ENCODE measurements at regions not wholly inside any gene's neighbourhood (a gene's known extent, or its start where the extent isn't known, plus 50 kb on each side); places are given as distances from the start of the nearest gene placed in this dataset.
"Not testable (repeated sequence)": the region's sequence is repeated elsewhere in the genome, so short reads cannot be mapped to it uniquely, and the experiment has no call there.

DNA sequence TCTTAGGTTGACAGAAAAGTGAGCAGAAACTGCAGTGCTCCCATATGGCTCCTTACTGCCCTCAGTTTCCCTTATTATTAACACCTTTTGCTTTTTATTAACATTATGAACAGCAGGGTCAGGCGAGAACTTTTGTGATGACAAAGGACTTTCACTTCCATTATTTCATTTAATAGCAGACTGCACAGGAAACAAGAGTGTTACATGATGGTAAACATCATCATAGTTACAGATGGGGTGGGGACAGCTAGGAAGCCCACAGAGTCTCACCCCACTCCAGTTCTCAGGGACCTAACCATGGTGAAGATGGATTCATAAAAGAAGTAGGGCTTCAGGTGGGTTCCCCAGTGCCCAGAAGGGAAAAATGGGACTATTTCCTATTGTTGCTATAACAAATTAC, 110.1 kb upstream of the PELI2 start:
- FAIRE-seq (no peak), DNase-seq (ENCODE audit: insufficient read length, low spot score) (no peak)

DNA sequence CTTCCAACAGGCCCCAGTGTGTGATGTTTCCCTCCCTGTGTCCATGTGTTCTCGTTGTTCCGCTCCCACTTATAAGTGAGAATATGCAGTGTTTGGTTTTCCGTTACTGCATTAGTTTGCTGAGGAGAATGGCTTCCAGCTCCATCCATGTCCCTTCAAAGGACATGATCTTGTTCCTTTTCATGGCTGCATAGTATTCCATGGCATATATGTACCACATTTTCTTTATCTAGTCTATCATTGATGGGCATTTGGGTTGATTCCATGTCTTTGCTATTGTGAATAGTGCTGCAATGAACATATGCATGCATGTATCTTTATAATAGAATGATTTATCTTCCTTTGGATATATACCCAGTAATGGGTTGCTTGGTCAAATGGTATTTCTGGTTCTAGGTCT, 109.5 kb upstream of the PELI2 start:
- not testable (repeated sequence) for FAIRE-seq; DNase-seq (ENCODE audit: insufficient read length, low spot score)

DNA sequence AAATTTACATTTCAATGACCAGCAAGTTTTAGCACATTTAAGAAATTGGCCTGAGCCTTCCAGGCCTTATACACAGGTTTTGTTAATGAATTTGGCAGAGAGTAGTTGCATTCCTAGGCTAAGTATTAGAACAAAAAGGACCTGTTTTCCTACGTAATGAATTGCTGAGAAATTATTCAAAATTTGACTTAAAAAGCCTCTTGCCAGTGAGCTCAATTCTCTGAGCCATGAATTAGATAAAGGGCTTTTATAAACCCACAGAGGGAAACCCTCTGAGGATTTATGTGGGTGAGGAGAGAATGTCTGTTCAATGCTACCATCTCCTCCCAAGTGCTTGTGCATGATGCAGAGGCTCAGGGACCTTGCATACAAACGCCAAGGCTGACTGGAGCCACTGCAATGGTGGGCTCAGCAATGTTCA, 94.5 kb upstream of the PELI2 start:
- DNase-seq (ENCODE audit: insufficient read length, low spot score), result no peak
- no peak for FAIRE-seq

DNA sequence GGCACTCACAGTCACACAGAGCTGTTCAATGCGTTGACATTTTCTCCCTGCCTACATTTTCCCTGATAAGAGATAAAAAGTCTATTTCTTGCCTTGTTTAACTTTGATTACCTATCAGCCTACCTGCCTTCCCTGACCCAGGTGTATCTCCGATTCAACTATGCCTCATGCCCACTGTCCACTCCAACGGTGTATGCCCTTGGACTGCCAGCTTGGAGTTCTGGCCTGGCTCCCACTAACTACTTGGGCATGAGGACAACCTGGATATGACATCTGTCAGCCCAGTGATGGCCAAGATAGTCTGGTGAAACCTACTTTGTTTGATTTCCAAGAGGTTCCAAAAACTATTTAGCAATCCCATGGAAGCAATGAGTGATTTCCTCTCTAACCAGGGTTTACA, 93.0 kb upstream of the PELI2 start:
- FAIRE-seq, result no peak
- DNase-seq (ENCODE audit: insufficient read length, low spot score), result no peak

DNA sequence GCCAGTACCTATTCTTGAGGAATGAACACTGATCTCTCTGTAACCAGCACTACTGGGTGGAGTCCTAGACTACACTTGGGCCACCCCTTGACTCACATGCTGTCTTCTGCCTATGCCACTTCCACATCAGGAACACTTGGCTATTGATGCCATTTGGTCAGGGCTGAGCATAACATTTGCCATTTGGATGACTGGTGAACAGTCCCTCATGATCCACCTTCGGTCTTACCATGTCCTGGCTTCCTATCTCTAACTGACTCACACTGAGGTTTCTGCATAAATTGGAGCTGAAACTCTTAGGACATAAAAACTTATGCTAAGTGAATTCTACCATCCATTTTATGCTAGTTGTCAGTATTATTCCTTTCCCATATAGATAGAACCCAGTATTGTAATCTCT, 91.7 kb upstream of the PELI2 start:
- no peak for DNase-seq (ENCODE audit: insufficient read length, low spot score)
- FAIRE-seq, result no peak

DNA sequence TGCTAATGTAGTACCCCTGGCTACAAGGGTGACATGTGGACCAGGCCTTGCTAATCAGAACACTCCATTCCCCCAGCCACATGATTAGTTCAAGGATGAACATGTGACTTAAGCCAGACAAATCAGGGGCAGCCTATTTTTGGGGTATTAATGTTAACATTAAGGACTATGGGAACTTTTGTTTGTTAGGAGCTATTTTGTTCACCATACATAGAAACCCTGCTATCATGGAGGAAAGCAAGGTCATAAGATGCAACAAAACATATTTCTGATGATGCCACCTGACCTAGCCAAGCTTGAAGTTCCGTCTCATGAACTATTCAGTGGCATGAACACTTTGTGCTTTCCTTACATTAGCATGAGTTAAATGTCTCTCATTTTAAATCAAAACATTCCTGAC, 90.8 kb upstream of the PELI2 start:
- no peak for FAIRE-seq
- no peak for DNase-seq (ENCODE audit: insufficient read length, low spot score)

DNA sequence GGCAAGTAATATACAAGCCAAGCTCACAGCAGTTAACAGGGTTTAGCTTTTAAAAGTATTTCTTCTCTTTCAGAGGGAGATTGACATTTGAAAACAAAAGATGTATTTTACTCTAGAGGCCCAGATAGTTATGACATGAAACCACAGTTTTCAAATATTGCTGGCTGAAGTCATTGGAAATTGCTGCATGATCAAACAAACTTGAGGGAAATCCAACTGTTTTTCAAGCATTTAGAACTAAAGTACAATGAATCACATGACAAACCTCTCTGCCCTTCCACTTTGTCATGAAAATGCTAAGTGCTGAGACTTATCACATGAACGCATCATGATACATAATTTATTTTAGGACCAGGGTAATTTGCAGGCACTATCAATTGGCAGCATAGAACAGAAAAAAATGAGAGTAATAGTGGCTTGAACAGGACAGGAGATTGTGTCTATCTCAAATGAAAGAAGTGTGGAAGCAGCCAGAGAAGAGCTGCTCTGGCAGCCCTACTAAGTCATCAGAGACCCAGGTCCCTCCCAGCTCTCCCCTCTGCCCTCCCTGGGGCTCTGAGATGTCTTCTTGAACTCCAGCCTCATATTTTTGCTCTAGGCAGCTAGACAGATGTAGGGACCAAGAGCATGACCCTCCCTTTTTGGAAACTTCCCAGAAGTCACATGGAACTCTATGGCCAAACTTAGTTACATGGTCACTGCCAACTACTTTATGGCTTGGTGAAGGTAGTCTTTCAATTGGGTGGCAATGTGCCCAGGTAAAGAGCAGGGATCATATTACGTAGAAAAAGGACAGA, 90.1 kb upstream of the PELI2 start:
- DNase-seq (ENCODE audit: insufficient read length, low spot score), result no peak
- no peak for FAIRE-seq

DNA sequence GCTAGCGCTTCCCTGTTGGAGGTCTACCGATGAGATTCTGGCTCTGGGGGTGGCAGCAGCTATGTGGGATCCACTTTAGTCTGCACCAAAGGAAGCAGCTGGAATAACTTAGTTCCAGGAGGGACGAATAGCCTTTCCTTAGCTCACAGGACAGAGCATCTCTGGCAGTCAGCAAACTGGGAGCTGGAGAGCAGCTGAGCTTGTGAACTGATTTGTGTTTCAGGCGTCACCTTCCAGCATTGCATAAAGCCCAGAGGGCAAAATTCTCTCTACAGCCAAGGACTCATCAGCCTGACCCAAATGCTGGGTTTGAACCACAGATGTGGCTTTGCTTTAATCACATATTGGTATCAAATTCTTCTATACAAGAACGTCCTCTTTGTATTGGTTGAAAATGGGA, 81.9 kb upstream of the PELI2 start:
- FAIRE-seq, result no peak
- no peak for DNase-seq (ENCODE audit: insufficient read length, low spot score)

DNA sequence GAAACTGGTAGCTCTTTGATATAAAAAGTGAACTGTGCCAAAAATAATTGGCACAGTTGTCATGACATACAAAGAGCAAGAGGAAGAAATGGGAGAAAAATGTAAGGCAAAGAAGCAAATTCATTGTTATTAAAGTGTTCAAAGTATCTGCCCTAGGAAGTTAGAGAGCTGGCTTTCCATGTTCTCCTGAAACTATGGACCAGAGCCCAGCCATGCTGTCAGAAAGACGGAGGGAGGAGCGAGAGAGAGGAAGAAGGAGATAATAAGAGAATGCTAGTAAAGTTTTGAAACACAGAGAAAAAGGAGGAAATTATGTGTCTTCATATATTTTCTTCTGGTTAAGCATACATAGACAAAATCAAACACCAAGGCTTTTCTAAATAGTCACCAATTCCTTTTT, 78.1 kb upstream of the PELI2 start:
- no peak for FAIRE-seq

DNA sequence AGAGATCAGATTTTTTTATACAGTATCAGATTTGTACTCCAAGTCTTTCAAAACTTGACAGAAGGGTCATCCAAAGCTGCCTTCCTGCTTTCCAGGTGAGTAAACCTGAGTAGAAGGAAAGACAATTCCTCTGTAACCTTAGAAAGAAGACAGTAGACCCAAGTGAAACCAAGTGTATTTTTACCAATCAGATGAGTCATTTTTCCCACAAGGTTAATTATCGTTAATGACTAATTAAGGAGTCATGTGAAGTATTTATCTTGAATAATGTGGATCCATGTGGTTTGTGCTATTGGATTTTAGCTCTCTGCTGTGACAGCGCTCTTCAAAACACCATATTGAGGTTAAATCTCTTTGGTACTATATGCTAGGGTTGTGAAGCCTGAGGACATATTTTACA, 74.0 kb upstream of the PELI2 start:
- FAIRE-seq (no peak), DNase-seq (ENCODE audit: insufficient read length, low spot score) (no peak)

More for the DNA sequence above, 78.1 kb upstream of the PELI2 start:
- DNase-seq (ENCODE audit: insufficient read length, low spot score), result no peak

DNA sequence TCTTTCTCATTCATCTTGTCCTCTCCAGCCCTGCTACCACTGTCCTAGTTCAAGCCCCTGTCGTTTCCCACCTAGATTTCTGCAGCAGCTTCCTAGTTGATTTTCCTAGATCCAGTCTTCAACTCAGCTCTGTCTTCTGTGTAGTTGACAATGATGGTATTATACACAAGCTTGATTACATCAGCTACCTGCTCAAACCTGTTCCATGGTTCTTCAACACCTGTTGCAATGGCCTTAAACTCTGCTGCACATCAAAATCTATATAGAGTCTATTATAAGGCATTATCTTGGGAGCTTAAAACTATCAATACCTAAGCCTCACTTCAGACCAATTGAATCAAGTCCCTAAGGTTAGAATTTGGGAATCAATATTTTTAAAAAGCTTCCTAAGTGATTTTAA, 71.7 kb upstream of the PELI2 start:
- FAIRE-seq (no peak), DNase-seq (ENCODE audit: insufficient read length, low spot score) (no peak)

DNA sequence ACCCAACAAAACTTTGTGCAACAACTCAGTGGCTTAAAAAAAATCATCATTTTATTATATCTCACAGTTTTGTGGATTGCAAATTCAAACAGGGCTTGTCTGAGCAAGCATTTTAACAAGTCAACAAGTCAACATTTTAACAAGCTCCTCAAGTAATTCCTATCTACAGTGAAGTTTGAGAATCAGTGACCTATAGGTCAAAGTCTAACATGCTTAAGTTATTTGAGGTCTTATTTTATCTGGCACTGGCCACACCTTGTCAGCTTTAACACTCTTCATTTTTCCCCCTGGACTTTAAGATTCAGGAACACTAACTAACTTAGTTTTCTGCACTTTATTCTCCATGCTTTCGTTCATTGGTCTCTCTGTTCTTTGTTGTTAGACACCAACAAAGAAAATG, 71.2 kb upstream of the PELI2 start:
- DNase-seq (ENCODE audit: insufficient read length, low spot score) (no peak), FAIRE-seq (no peak)

DNA sequence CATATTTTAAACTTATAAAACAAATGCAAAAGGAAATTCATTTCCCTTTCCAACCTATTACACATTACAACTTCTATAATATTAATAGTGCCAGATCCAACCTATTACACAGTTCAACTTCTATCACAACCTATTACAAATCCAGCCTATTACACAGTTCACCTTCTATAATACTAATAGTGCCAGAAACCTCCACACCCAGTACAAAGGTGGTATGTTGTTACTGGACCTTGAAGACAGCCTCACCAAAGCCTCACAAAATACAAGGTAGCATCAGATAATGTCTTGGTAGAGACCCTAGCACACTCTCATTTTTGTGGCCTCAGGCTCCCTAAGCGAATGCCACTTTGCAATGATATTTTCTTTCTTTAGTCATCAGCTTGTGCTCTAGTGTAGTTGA, 68.7 kb upstream of the PELI2 start:
- DNase-seq (ENCODE audit: insufficient read length, low spot score) (no peak), FAIRE-seq (no peak)

DNA sequence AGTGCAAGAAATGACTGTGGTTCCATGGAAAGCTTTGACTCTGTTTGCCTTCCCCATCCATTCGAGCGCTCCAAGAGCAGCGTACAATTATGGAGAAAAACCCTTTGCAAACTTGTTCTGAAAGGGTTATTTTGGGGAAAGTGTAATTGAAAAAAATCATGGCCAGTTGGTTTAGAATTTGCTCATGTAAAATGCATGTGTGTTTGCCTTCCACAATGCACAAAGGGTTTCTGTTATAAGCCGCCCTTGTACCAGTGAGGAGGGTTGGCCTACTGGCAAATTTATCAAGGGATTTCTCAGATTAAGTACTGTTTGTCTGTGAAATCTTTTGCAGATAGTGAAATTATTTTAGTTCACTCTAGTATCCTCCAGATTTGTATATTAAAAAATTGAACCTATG, 62.7 kb upstream of the PELI2 start:
- no peak for FAIRE-seq

DNA sequence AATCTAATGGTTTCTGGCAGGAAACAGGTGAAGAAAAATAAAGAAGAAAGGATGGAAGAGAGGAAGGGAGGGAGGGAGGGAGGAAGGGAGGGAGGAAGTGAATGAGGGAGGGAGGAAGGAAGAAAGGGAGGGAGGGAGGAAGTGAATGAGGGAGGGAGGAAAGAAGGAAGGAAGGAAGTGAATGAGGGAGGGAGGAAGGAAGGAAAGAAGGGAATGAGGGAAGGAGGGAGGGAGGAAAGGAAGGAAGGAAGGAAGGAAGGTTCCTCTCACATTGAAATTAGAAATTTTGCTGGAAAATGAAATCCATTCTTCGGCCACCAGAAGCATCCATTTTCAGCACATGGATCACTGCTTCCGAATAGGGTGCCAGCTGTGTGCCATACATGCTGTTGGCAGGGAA, 62.2 kb upstream of the PELI2 start:
- DNase-seq (ENCODE audit: insufficient read length, low spot score) (no peak), FAIRE-seq (no peak)

More for the DNA sequence above, 62.7 kb upstream of the PELI2 start:
- DNase-seq (ENCODE audit: insufficient read length, low spot score), result no peak

DNA sequence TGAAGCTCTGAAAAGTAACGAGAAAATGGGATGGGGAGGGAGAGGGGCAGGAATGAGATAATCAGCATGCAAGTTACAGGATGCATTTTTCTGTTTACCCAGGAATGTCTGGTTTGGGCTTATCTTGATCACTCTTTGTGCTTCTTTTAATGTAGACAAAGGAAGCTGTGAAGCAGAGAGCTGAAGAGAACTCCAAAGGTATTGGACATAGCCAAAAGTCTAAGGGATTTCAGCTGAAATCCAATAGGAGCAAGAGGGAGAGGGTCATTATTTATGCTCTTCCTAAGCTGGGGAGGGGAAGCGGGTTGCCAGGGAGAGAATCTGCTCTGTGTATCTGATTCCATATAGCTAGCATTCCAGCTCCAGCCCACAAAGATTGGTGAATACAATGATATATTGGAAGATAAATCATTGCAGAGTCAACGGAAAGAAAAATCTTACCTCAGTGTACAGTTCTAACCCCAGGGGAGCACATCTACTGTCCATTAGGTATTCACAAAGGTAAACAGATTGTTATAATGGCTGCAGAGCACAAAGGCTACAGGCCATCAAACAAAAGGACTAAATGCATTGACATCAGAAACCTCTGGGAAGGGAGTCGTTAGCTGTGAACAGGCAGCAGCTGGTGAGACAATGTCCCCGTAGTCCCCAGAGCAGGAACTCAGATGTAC, 61.0 kb upstream of the PELI2 start:
- DNase-seq (ENCODE audit: insufficient read length, low spot score) (no peak), FAIRE-seq (no peak)

DNA sequence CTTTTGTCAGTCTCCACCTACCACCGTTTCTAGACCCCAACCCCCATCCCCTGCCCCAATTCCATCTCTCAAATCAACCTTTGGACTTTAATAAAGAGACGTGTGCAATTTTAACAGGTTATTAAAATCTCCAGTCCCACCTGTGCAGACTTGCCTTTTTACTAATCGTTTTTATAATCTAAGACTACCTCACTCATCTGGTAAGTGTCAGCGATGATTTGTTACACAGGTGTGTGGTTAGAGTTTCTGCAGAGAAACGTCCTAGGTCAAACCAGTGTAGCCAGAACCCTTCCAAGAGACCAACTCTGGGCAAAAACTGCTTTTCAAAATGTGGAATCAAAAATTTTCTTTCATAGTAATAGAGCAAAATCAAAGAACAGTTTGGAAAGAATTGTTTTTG, 60.4 kb upstream of the PELI2 start:
- FAIRE-seq, result no peak

DNA sequence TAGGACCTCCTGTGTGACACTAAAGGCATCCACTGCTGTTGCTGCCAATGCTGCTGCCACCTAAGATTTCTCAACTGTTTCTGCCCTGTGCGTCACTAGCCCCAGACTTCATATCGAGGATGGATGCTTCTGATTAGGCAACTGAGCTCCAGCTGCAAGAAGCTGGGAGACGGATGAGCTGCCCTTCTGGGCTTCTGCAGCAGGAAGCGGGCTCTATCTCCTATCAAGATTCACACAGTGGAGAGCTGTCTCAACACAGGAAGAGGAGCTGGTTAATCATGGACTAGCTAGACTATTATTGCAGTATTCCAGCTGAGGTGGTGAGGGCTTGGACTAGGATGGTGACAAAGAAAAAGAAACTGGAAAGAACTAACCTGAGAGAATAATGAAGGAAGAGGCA, 59.2 kb upstream of the PELI2 start:
- DNase-seq (ENCODE audit: insufficient read length, low spot score) (no peak), FAIRE-seq (no peak)

More for the DNA sequence above, 60.4 kb upstream of the PELI2 start:
- no peak for DNase-seq (ENCODE audit: insufficient read length, low spot score)

DNA sequence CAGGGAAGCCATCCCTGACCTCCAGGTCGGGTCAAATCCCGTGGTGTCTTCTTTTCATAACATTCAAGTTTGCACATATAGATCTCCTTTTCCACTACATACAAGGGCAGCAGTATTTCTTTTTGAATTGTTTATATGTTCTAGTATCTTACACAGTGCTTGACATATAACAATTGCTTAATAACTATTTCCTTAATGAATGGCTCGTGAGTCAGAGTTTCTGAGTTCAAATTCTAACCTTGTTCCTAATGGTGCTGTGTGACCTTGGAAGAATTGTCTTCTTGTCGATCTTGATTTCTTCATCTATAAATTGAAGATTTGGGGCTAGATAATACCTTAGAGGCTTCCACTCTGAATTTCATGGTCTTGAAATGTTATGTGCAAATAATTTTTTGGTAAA, 57.2 kb upstream of the PELI2 start:
- no peak for FAIRE-seq
- DNase-seq (ENCODE audit: insufficient read length, low spot score), result no peak

DNA sequence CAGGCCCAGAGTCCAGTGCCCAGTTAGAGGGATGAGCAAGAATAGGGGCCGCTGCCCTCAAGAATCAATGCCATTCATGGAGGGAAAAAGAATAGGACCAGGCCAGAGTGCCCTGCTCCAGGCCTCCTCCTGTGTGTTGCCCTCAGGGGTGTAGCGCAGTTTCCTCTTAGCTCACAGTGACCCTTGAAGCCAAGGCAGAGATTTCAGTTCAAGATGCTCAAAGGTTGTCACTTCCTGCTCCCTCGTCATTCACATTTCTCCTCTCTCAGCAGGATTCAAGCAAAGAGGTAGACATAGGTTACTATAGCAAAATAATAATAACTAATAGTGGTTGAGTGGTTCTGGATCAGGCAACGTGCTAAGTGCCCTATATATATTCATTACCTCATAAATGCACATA, 55.1 kb upstream of the PELI2 start:
- DNase-seq (ENCODE audit: insufficient read length, low spot score) (no peak), FAIRE-seq (no peak)

DNA sequence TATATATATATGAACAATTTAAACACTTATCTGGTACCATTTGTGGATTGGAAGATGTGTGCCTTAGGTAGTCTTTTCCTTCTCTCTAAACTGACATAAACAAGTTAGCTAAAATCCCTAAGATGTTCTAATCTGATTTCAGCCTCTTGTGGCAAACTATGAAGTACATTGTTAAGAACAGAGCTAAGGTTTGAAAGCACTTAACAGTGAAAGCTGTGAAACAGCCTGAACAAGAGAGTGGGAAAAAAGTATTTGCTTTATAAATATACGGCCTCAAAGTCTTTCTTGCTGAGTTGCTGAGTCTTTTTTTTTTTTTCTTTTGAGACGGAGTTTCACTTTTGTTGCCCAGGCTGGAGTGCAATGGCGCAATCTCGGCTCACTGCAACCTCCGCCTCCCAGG, 53.7 kb upstream of the PELI2 start:
- FAIRE-seq, result no peak
- DNase-seq (ENCODE audit: insufficient read length, low spot score), result no peak

DNA sequence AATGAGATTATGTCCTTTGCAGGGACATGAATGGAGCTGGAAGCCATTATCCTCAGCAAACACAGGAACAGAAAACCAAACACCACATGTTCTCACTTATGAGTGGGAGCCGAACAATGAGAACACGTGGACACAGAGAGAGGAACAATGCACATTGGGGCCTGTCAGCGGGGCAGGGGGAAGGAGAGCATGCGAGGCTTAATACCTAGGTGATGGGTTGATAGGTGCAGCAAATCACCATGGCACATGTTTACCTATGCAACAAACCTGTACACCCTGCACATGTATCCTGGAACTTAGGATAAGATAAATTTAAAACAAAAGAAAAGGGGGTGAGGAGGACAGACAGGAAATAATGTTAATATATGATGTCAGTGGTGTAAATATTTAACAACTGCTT, 53.0 kb upstream of the PELI2 start:
- DNase-seq (ENCODE audit: insufficient read length, low spot score); FAIRE-seq: not testable (repeated sequence)

All from GM19239 (cell line).